ENCODE measurements at regions not wholly inside any gene's neighbourhood (a gene's known extent, or its start where the extent isn't known, plus 50 kb on each side); places are given as distances from the start of the nearest gene placed in this dataset.

DNA sequence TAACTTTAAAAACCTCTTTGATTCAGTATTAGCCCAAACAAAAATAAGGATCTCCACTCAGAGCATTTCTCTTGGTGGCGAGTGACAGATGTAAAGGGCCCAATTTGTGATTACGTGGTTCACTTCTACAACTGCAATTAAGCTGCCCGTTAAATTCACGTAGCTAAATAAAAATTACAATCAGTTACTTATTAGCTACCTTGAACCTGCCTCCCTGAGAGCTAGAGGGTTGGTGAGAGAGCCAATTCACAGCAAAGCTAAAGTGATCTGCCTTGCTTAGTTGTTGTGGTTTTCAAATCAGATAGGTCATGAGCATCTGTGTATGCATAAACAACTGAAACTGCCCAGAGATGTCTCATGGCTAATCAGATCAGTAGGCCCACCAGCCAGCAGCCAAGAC, 156.7 kb downstream of the RNF152 start:
- TF ChIP-seq, protein P1, sequence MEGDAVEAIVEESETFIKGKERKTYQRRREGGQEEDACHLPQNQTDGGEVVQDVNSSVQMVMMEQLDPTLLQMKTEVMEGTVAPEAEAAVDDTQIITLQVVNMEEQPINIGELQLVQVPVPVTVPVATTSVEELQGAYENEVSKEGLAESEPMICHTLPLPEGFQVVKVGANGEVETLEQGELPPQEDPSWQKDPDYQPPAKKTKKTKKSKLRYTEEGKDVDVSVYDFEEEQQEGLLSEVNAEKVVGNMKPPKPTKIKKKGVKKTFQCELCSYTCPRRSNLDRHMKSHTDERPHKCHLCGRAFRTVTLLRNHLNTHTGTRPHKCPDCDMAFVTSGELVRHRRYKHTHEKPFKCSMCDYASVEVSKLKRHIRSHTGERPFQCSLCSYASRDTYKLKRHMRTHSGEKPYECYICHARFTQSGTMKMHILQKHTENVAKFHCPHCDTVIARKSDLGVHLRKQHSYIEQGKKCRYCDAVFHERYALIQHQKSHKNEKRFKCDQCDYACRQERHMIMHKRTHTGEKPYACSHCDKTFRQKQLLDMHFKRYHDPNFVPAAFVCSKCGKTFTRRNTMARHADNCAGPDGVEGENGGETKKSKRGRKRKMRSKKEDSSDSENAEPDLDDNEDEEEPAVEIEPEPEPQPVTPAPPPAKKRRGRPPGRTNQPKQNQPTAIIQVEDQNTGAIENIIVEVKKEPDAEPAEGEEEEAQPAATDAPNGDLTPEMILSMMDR (IDR thresholded peaks at IDR 0.05), result no peak
- no peak for TF ChIP-seq POLR2A (IDR thresholded peaks at IDR 0.05)
